ENCODE measurements at regions not wholly inside any gene's neighbourhood (a gene's known extent, or its start where the extent isn't known, plus 50 kb on each side); places are given as distances from the start of the nearest gene placed in this dataset.

DNA sequence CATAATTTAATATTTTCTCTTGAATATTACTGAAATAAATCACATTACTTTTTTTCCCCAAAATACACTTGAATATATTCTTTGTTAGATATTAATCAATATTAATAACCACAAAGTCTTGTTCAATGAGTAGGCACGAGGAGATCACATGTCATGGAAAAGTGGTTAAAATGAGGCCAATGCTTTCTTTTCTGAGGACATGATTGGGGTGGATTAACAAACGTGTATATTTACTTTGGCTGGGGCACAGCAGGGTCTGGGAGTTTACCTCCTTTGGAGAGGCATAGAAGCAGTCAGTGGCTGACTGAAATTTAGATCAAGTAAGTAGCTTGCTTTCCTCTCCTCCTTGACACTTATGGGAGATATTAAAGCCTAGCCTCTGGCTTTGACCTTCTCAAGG lies 664.3 kb upstream of the B3GALT2 start:
- TF ChIP-seq, protein P1, sequence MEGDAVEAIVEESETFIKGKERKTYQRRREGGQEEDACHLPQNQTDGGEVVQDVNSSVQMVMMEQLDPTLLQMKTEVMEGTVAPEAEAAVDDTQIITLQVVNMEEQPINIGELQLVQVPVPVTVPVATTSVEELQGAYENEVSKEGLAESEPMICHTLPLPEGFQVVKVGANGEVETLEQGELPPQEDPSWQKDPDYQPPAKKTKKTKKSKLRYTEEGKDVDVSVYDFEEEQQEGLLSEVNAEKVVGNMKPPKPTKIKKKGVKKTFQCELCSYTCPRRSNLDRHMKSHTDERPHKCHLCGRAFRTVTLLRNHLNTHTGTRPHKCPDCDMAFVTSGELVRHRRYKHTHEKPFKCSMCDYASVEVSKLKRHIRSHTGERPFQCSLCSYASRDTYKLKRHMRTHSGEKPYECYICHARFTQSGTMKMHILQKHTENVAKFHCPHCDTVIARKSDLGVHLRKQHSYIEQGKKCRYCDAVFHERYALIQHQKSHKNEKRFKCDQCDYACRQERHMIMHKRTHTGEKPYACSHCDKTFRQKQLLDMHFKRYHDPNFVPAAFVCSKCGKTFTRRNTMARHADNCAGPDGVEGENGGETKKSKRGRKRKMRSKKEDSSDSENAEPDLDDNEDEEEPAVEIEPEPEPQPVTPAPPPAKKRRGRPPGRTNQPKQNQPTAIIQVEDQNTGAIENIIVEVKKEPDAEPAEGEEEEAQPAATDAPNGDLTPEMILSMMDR (conservative IDR thresholded peaks at IDR 0.05; ENCODE audit: low read length) = no peak
- TF ChIP-seq EZH2phosphoT487 (IDR thresholded peaks at IDR 0.05; ENCODE audit: borderline replicate concordance, low read depth, low read length) = no peak
